Liver (tissue), 8 donors: ENCODE measurements at regions not wholly inside any gene's neighbourhood (a gene's known extent, or its start where the extent isn't known, plus 50 kb on each side); places are given as distances from the start of the nearest gene placed in this dataset.
"Not testable (repeated sequence)": the region's sequence is repeated elsewhere in the genome, so short reads cannot be mapped to it uniquely, and the experiment has no call there.

Source experiments
- DNase-seq: peaks from one replicate; pipeline ENCODE4 v3.0.0-alpha.2; 2017; ENCODE audit warnings: low spot score
- H3K27ac ChIP-seq, 2 donors: one replicate each; pipeline ENCODE4 v1.7.0; 2013; ENCODE audit warnings: inconsistent platforms in 2 of 2, low read length in 2 of 2, control low read depth in 1 of 2, low read depth in 1 of 2, mild to moderate bottlenecking in 1 of 2
- H3K27me3 ChIP-seq, 4 donors: one replicate each; pipeline versions ENCODE4 v1.6.1 to v1.7.0; 2013; ENCODE audit warnings: low read length in 3 of 4, inconsistent platforms in 1 of 4, mild to moderate bottlenecking in 1 of 4, moderate library complexity in 1 of 4; ENCODE audit not compliant: control insufficient read depth in 4 of 4, insufficient read depth in 4 of 4
- H3K36me3 ChIP-seq, 4 donors: one replicate each; pipeline versions ENCODE4 v1.6.1 to v1.7.0; 2013; ENCODE audit warnings: low read length in 3 of 4, mild to moderate bottlenecking in 3 of 4, low read depth in 1 of 4, moderate library complexity in 1 of 4; ENCODE audit not compliant: control insufficient read depth in 4 of 4, insufficient read depth in 3 of 4
- H3K4me1 ChIP-seq, 4 donors: one replicate each; pipeline versions ENCODE4 v1.6.1 to v1.7.0; 2013; ENCODE audit warnings: low read length in 3 of 4, mild to moderate bottlenecking in 3 of 4, moderate library complexity in 1 of 4; ENCODE audit not compliant: control insufficient read depth in 4 of 4, insufficient read depth in 4 of 4
- H3K4me3 ChIP-seq, 3 donors: one replicate each; pipeline versions ENCODE4 v1.6.1 to v1.7.0; 2013; ENCODE audit warnings: low read length in 3 of 3, control low read depth in 1 of 3, low read depth in 1 of 3, mild to moderate bottlenecking in 1 of 3
- H3K9ac ChIP-seq, 2 donors: one replicate each; pipeline ENCODE4 v1.7.0; 2013; ENCODE audit warnings: low read length in 2 of 2, mild to moderate bottlenecking in 2 of 2, moderate library complexity in 2 of 2, control low read depth in 1 of 2, low read depth in 1 of 2
- H3K9me3 ChIP-seq, 4 donors: one replicate each; pipeline versions ENCODE4 v1.6.1 to v1.7.0; 2013; ENCODE audit warnings: low read length in 3 of 4; ENCODE audit not compliant: control insufficient read depth in 4 of 4
- EGR1 ChIP-seq, 2 donors: IDR thresholded peaks; 2 replicates each; pipeline ENCODE4 v1.6.1; 2016 to 2018; ENCODE audit warnings: antibody characterized with exemption in 2 of 2, low read depth in 2 of 2
- FOXA1 ChIP-seq: IDR thresholded peaks from 2 replicates; pipeline ENCODE4 v1.6.1; 2016; ENCODE audit warnings: antibody characterized with exemption
- FOXA2 ChIP-seq: IDR thresholded peaks from 2 replicates; pipeline ENCODE4 v1.6.1; 2016; ENCODE audit warnings: antibody characterized with exemption
- GABPA ChIP-seq, 2 donors: IDR thresholded peaks in 1 of 2; conservative IDR thresholded peaks in 1 of 2; 2 replicates each; pipeline ENCODE4 v1.6.1; 2016; ENCODE audit warnings: antibody characterized with exemption in 2 of 2, mild to moderate bottlenecking in 1 of 2, moderate library complexity in 1 of 2
- HNF4A ChIP-seq, 2 donors: conservative IDR thresholded peaks; 2 replicates each; pipeline ENCODE4 v1.6.1; 2016; ENCODE audit warnings: antibody characterized with exemption in 2 of 2, mild to moderate bottlenecking in 2 of 2
- HNF4G ChIP-seq: IDR thresholded peaks from 2 replicates; pipeline ENCODE4 v1.6.1; 2016; ENCODE audit warnings: antibody characterized with exemption
- JUND ChIP-seq, 2 donors: IDR thresholded peaks; 2 replicates each; pipeline ENCODE4 v1.6.1; 2016; ENCODE audit warnings: antibody characterized with exemption in 2 of 2
- NR2F2 ChIP-seq: IDR thresholded peaks from 2 replicates; pipeline ENCODE4 v1.6.1; 2016; ENCODE audit warnings: antibody characterized with exemption
- RAD21 ChIP-seq, 2 donors: IDR thresholded peaks; 2 replicates each; pipeline ENCODE4 v1.6.1; 2016; ENCODE audit warnings: antibody characterized with exemption in 2 of 2, mild to moderate bottlenecking in 2 of 2
- REST ChIP-seq: IDR thresholded peaks from 2 replicates; pipeline ENCODE4 v1.6.1; 2016; ENCODE audit warnings: antibody characterized with exemption, mild to moderate bottlenecking
- RXRA ChIP-seq, 2 donors: IDR thresholded peaks; 2 replicates each; pipeline ENCODE4 v1.6.1; 2017 to 2018; ENCODE audit warnings: antibody characterized with exemption in 2 of 2, mild to moderate bottlenecking in 1 of 2
- SP1 ChIP-seq: IDR thresholded peaks from 2 replicates; pipeline ENCODE4 v1.6.1; 2018; ENCODE audit warnings: antibody characterized with exemption, mild to moderate bottlenecking
- TAF1 ChIP-seq: conservative IDR thresholded peaks from 2 replicates; pipeline ENCODE4 v1.6.1; 2016; ENCODE audit warnings: antibody characterized with exemption, mild to moderate bottlenecking
- YY1 ChIP-seq: IDR thresholded peaks from 2 replicates; pipeline ENCODE4 v1.6.1; 2016; ENCODE audit warnings: antibody characterized with exemption, mild to moderate bottlenecking
- ZBTB33 ChIP-seq: IDR thresholded peaks from 2 replicates; pipeline ENCODE4 v1.6.1; 2016; ENCODE audit warnings: antibody characterized with exemption
- WGBS: extraction: QIAGEN DNeasy Blood & Tissue Kit; methylation state at CpG from one replicate; pipeline ENCODE4 v1.1.7; 2013; 5-methylcytosine and 5-hydroxymethylcytosine counted together
- TF ChIP-seq, protein P1 (sequence below): IDR thresholded peaks from 2 replicates; pipeline ENCODE4 v1.6.1; 2016; ENCODE audit warnings: antibody characterized with exemption
- TF ChIP-seq, protein P2 (sequence below): fragments of 150-350 bp; IDR thresholded peaks from 2 replicates; pipeline ENCODE4 v1.5.1; 2017; ENCODE audit warnings: improper control_type of control experiment, low read depth, low read length; ENCODE audit not compliant: missing input control
- TF ChIP-seq, protein P3 (sequence below): IDR thresholded peaks from 2 replicates; pipeline ENCODE4 v1.6.1; 2016; ENCODE audit warnings: antibody characterized with exemption
- donor health status: healthy.
- donor health status: healthy.
- donor health status: healthy.
- donor health status: healthy.
- donor health status: healthy.

- no peak for TF ChIP-seq HNF4A (conservative IDR thresholded peaks at IDR 0.05)
These were observed 287.1 kb downstream of the WDR11 start (continued) for GRCh38 chr10:121138112-121138860.

DNA sequence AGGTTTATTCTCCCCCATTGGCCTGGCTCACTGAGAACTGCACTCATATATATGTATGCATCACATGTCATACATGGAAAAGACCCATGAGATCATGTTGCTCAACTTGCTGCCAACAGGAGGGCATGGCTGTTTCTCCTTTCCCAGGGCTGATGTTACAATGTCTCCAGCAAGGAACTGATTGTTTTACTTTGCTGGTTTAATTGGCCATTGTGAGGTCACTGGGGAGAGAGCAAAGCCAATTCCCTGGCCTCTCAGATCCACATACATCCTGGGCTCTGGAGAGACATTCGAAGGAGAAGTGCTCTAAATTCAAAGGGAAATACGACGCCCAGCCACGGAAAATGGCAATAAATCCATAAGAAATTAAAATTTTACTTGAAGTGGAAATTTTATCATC is 287.8 kb downstream of the WDR11 start:
- Histone ChIP-seq H3K27ac (no peak overlapping the region), H3K9ac (no peak overlapping the region), H3K36me3 (no peaks in the 10 kb centered on the region), H3K27me3 (no peaks in the 10 kb centered on the region), H3K9me3 (peaks cover 0 to 5% (median 0%) of the 10 kb centered on the region in 4 donors), H3K4me3 (no peak overlapping the region), H3K4me1 (no peaks in the 10 kb centered on the region)
- no peak for TF ChIP-seq EGR1 (IDR thresholded peaks at IDR 0.05; ENCODE audit: low read depth in 2 of 2)
- TF ChIP-seq HNF4G, result no peak
- TF ChIP-seq GABPA (IDR thresholded peaks at IDR 0.05 in 1 of 2, conservative IDR thresholded peaks at IDR 0.05 in 1 of 2), result no peak
- no peak for TF ChIP-seq FOXA1
- TF ChIP-seq YY1, result no peak
- no peak for TF ChIP-seq ZBTB33
- no peak for TF ChIP-seq REST
- no peak for TF ChIP-seq TAF1
- TF ChIP-seq, protein P1, sequence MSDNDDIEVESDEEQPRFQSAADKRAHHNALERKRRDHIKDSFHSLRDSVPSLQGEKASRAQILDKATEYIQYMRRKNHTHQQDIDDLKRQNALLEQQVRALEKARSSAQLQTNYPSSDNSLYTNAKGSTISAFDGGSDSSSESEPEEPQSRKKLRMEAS, result no peak
- TF ChIP-seq, protein P2, sequence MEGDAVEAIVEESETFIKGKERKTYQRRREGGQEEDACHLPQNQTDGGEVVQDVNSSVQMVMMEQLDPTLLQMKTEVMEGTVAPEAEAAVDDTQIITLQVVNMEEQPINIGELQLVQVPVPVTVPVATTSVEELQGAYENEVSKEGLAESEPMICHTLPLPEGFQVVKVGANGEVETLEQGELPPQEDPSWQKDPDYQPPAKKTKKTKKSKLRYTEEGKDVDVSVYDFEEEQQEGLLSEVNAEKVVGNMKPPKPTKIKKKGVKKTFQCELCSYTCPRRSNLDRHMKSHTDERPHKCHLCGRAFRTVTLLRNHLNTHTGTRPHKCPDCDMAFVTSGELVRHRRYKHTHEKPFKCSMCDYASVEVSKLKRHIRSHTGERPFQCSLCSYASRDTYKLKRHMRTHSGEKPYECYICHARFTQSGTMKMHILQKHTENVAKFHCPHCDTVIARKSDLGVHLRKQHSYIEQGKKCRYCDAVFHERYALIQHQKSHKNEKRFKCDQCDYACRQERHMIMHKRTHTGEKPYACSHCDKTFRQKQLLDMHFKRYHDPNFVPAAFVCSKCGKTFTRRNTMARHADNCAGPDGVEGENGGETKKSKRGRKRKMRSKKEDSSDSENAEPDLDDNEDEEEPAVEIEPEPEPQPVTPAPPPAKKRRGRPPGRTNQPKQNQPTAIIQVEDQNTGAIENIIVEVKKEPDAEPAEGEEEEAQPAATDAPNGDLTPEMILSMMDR, result no peak
- TF ChIP-seq RAD21 (IDR thresholded peaks at IDR 0.05), result no peak
- no peak for TF ChIP-seq SP1
- TF ChIP-seq, protein P3, sequence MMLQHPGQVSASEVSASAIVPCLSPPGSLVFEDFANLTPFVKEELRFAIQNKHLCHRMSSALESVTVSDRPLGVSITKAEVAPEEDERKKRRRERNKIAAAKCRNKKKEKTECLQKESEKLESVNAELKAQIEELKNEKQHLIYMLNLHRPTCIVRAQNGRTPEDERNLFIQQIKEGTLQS, result no peak
- no peak for TF ChIP-seq JUND (IDR thresholded peaks at IDR 0.05)
- no peak for TF ChIP-seq HNF4A (conservative IDR thresholded peaks at IDR 0.05)
- TF ChIP-seq FOXA2, result no peak
- no peak for TF ChIP-seq RXRA (IDR thresholded peaks at IDR 0.05)
- TF ChIP-seq NR2F2, result no peak
- WGBS, result 91% methylated on average over 4 of the region's 4 CpGs
- no peak for DNase-seq

DNA sequence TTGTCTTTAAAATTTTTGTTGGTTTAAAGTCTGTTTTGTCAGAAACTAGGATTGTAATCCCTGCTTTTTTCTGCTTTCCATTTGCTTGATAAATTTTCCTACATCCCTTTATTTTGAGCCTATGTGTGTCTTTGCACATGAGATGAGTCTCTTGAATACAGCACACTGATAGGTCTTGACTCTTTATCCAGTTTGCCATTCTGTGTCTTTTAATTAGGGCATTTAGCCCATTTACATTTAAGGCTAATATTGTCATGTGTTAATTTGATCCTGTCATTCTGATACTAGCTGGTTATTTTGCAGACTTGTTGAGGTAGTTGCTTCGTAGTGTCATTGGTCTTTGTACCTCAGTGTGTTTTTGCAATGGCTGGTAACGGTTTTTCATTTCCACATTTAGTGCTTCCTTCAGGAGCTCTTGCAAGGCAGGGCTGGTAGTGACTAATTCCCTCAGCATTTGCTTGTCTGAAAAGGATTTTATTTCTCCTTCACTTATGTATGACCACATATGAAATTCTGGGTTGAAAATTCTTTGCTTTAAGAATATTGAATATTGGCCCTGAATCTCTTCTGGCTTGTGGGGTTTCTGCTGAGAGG is 294.7 kb downstream of the WDR11 start:
- H3K27ac ChIP-seq, H3K9ac ChIP-seq, H3K4me1 ChIP-seq, H3K36me3 ChIP-seq, H3K27me3 ChIP-seq, H3K9me3 ChIP-seq, DNase-seq, H3K4me3 ChIP-seq: not testable (repeated sequence)
- WGBS, result 29% methylated on average over 2 of the region's 2 CpGs
